ENCODE measurements at regions not wholly inside any gene's neighbourhood (a gene's known extent, or its start where the extent isn't known, plus 50 kb on each side); places are given as distances from the start of the nearest gene placed in this dataset.

DNA sequence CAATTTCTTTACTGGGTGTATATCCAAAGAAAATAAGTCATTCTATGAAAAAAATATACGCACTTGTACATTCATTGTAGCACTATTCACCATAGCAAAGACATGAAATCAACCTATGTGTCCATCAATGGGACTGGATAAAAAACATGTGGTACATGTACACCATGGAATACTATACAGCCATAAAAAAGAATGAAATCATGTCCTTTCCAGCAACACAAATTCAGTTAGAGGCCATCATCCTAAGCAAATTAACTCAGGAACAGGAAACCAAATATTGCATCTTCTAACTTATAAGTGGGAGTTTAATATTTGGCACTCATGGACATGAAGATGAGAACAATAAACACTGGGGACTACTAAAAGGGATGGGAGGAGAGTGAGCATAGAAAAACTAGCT, 325.7 kb downstream of the TGFB2 start:
- H3K36me3 ChIP-seq = no peaks in the 10 kb centered on the region
- no peak overlapping the region for H3K4me3 ChIP-seq
- intact Hi-C loops (cut with DNase I) = no loop called here
- no peaks in the 10 kb centered on the region for H3K27me3 ChIP-seq
- ATAC-seq = no peak
- DNase-seq = no peak
- H3K4me1 ChIP-seq = no peaks in the 10 kb centered on the region
- TF ChIP-seq, protein P1, sequence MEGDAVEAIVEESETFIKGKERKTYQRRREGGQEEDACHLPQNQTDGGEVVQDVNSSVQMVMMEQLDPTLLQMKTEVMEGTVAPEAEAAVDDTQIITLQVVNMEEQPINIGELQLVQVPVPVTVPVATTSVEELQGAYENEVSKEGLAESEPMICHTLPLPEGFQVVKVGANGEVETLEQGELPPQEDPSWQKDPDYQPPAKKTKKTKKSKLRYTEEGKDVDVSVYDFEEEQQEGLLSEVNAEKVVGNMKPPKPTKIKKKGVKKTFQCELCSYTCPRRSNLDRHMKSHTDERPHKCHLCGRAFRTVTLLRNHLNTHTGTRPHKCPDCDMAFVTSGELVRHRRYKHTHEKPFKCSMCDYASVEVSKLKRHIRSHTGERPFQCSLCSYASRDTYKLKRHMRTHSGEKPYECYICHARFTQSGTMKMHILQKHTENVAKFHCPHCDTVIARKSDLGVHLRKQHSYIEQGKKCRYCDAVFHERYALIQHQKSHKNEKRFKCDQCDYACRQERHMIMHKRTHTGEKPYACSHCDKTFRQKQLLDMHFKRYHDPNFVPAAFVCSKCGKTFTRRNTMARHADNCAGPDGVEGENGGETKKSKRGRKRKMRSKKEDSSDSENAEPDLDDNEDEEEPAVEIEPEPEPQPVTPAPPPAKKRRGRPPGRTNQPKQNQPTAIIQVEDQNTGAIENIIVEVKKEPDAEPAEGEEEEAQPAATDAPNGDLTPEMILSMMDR (IDR thresholded peaks at IDR 0.05) = no peak
- no peak overlapping the region for H3K27ac ChIP-seq
- no peaks in the 10 kb centered on the region for H3K9me3 ChIP-seq

DNA sequence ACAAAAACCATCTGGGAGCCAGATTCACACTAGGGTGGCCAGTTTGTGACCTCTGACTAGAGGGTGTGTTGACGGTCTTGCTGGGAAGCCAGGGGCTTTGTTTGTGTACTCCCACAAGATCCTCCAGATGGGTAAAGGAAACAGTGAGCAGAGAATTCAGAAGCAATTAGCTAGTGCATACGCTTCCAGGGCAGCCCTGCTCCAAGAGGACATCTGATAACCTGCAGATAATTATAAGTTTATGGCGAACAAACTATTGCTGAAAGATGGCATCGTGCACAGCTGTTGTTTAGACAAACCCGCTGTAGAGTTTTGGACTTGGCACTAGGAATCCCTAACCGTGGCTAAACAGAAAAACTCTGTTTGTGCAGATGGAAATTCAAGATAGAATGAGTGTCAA, 326.4 kb downstream of the TGFB2 start:
- Histone ChIP-seq H3K27ac (no peak overlapping the region), H3K4me3 (no peak overlapping the region), H3K9me3 (no peaks in the 10 kb centered on the region), H3K36me3 (no peaks in the 10 kb centered on the region), H3K4me1 (no peaks in the 10 kb centered on the region), H3K27me3 (no peaks in the 10 kb centered on the region)
- TF ChIP-seq, protein P1 (IDR thresholded peaks at IDR 0.05) = no peak
- DNase-seq (no peak), ATAC-seq (no peak)
- intact Hi-C loops (cut with DNase I) = no loop called here

GRCh38 chr1:218673170-218673569, 328.0 kb downstream of the TGFB2 start:
- Histone ChIP-seq H3K27ac (no peak overlapping the region), H3K36me3 (no peaks in the 10 kb centered on the region), H3K4me1 (no peaks in the 10 kb centered on the region), H3K9me3 (no peaks in the 10 kb centered on the region), H3K27me3 (no peaks in the 10 kb centered on the region), H3K4me3 (no peak overlapping the region)
- ATAC-seq (no peak), DNase-seq (no peak)
- intact Hi-C loops (cut with DNase I) = no loop called here
- TF ChIP-seq, protein P1 (IDR thresholded peaks at IDR 0.05) = no peak

GRCh38 chr1:218674280-218674773, 329.2 kb downstream of the TGFB2 start:
- TF ChIP-seq, protein P1 (IDR thresholded peaks at IDR 0.05) = peak; percentile 18
- Histone ChIP-seq H3K27ac (peak overlapping the region; percentile 65), H3K4me1 (no peaks in the 10 kb centered on the region), H3K4me3 (no peak overlapping the region), H3K36me3 (no peaks in the 10 kb centered on the region), H3K27me3 (no peaks in the 10 kb centered on the region), H3K9me3 (no peaks in the 10 kb centered on the region)
- peak; percentile 95 for ATAC-seq
- intact Hi-C loops (cut with DNase I) = no loop called here
- DNase-seq = peak; percentile 63

DNA sequence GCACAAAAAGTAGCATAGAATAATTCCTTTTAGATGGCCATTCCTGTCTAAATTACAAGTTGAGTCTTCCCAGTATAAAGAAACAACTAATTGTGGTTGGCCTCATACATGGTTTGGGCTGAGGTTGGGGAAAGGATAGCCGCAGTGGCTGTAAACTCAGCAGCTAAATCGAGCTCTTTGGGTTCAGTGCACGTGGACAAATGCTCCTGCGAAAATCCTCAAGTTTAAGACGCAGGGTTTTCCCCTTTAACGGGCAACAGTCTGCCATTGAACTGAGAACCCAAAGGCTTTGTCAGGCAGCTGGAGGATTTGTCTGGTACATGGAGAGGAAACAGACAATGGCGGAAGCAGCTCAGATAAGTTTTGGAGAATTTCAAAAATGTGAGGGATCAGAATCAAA, 331.9 kb downstream of the TGFB2 start:
- Histone ChIP-seq H3K36me3 (no peaks in the 10 kb centered on the region), H3K27ac (no peak overlapping the region), H3K4me1 (no peaks in the 10 kb centered on the region), H3K9me3 (no peaks in the 10 kb centered on the region), H3K4me3 (no peak overlapping the region), H3K27me3 (no peaks in the 10 kb centered on the region)
- intact Hi-C loops (cut with DNase I) = no loop called here
- no peak for DNase-seq
- no peak for ATAC-seq
- TF ChIP-seq, protein P1 (IDR thresholded peaks at IDR 0.05) = no peak

DNA sequence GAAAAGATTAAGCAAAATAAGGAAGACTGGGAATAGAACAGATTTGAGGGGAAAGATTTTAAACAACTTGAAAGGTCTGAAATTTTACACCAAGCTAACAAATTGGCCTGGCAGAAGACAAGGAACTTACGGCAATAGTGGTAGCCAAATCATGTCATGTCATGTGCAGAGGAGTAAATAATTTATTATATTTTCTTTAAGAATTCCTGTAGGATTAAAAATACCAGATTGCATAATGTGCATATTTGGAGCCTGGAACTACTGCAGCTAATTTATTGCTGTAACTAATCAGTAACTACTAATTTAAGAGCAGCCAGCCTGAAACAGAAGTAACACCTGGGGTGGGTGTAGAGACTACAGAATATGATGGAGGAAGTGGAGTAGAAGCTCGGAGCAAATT, 334.3 kb downstream of the TGFB2 start:
- TF ChIP-seq, protein P1 (IDR thresholded peaks at IDR 0.05) = no peak
- ATAC-seq (no peak), DNase-seq (no peak)
- no peaks in the 10 kb centered on the region for H3K36me3 ChIP-seq
- intact Hi-C loops (cut with DNase I) = no loop called here
- H3K27ac ChIP-seq = no peak overlapping the region
- no peaks in the 10 kb centered on the region for H3K27me3 ChIP-seq
- no peaks in the 10 kb centered on the region for H3K4me1 ChIP-seq
- H3K4me3 ChIP-seq = no peak overlapping the region
- no peaks in the 10 kb centered on the region for H3K9me3 ChIP-seq
